Stimulated activated CD8-positive, alpha-beta memory T cell treated with anti-CD3 and anti-CD28 coated beads, Interleukin-15, amount 100 ng/mL, for 24 hours (primary cell): ENCODE measurements at regions not wholly inside any gene's neighbourhood (a gene's known extent, or its start where the extent isn't known, plus 50 kb on each side); places are given as distances from the start of the nearest gene placed in this dataset.
"Not testable (repeated sequence)": the region's sequence is repeated elsewhere in the genome, so short reads cannot be mapped to it uniquely, and the experiment has no call there.

Source experiments
- DNase-seq: peaks from one replicate; pipeline ENCODE4 v3.0.0-alpha.2; 2020; ENCODE audit warnings: low read depth

GRCh38 chr5:100479079-100479688 lies 56.0 kb upstream of the FAM174A start:
- no peak for DNase-seq

- DNase-seq = no peak
Observed at GRCh38 chr5:100472091-100472490, 63.1 kb upstream of the FAM174A start.

- DNase-seq = no peak
Observed at GRCh38 chr5:100469767-100470166, 65.4 kb upstream of the FAM174A start.

- no peak for DNase-seq
Observed at GRCh38 chr5:100464418-100464817, 70.8 kb upstream of the FAM174A start.

- no peak for DNase-seq
Observed at GRCh38 chr5:100456615-100457014, 78.6 kb upstream of the FAM174A start.

GRCh38 chr5:100452126-100452525 lies 83.0 kb upstream of the FAM174A start:
- no peak for DNase-seq

- no peak for DNase-seq
Observed at GRCh38 chr5:100448111-100448528, 87.1 kb upstream of the FAM174A start.

- no peak for DNase-seq
Observed at GRCh38 chr5:100446879-100447430, 88.2 kb upstream of the FAM174A start.

GRCh38 chr5:100444961-100445360 lies 90.2 kb upstream of the FAM174A start:
- no peak for DNase-seq

- DNase-seq = no peak
Observed at GRCh38 chr5:100434815-100435214, 100.4 kb upstream of the FAM174A start.

- no peak for DNase-seq
Observed at GRCh38 chr5:100432741-100433140, 102.4 kb upstream of the FAM174A start.

- peak; percentile 2 for DNase-seq
Observed at GRCh38 chr5:100430268-100431195, 104.6 kb upstream of the FAM174A start.

GRCh38 chr5:100424787-100425186 lies 110.4 kb upstream of the FAM174A start:
- DNase-seq = no peak

- DNase-seq = no peak
Observed at GRCh38 chr5:100424017-100424416, 111.2 kb upstream of the FAM174A start.

- DNase-seq = no peak
Observed at GRCh38 chr5:100423330-100423729, 111.8 kb upstream of the FAM174A start.

- no peak for DNase-seq
Observed at GRCh38 chr5:100421360-100421759, 113.8 kb upstream of the FAM174A start.

GRCh38 chr5:100418231-100418630 lies 116.9 kb upstream of the FAM174A start:
- no peak for DNase-seq

GRCh38 chr5:100409660-100410151 lies 125.5 kb upstream of the FAM174A start:
- DNase-seq = no peak

- no peak for DNase-seq
Observed at GRCh38 chr5:100407053-100407452, 128.1 kb upstream of the FAM174A start.

- no peak for DNase-seq
Observed at GRCh38 chr5:100406640-100407039, 128.5 kb upstream of the FAM174A start.

GRCh38 chr5:100402071-100402470 lies 133.1 kb upstream of the FAM174A start:
- no peak for DNase-seq

- DNase-seq = no peak
Observed at GRCh38 chr5:100401149-100401548, 134.0 kb upstream of the FAM174A start.

- DNase-seq = not testable (repeated sequence)
Observed at GRCh38 chr5:100398815-100399214, 136.4 kb upstream of the FAM174A start.
